Ovary (tissue), 3 donors: ENCODE measurements at regions not wholly inside any gene's neighbourhood (a gene's known extent, or its start where the extent isn't known, plus 50 kb on each side); places are given as distances from the start of the nearest gene placed in this dataset.

Experiments used
- EP300 ChIP-seq: sonication (generic); formaldehyde crosslinking; IDR thresholded peaks from one replicate; pipeline ENCODE4 v1.6.1; 2017; ENCODE audit warnings: antibody characterized with exemption
- POLR2A ChIP-seq: fragments of 450-650 bp; IDR thresholded peaks from one replicate; pipeline ENCODE4 v1.6.1; 2017; ENCODE audit warnings: antibody characterized with exemption, mild to moderate bottlenecking, moderate library complexity
- TF ChIP-seq, protein P1 (sequence below), 3 donors: fragments of 450-650 bp in 2 of 3; fragments of 200-600 bp in 1 of 3; IDR thresholded peaks; one replicate each; pipeline versions ENCODE4 v1.5.1 to v1.8.0; 2016 to 2022; ENCODE audit warnings: antibody characterized with exemption in 3 of 3, mild to moderate bottlenecking in 1 of 3
- donor health status: DM: no; HTN: no; CAD: no.

DNA sequence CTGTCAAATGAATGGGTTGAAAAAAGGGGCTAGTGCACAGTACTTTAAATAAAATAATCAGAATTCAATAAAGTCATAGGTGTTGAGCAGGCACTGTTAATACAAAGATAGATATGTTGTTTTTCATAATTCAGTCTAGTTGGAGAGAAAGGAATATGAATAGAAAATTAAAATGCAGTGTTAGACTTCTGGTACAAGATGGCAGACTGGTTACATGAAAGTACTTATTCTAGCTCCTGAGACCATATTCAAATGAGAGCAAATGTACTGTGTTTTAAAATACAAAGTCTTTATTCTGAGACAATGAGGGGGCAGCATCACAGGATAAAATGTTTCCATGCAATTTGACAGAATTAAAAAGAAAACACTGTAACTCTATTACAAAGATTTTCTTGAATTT, 542.1 kb downstream of the COL11A1 start:
- TF ChIP-seq EP300 (no peak), POLR2A (no peak)
- TF ChIP-seq, protein P1, sequence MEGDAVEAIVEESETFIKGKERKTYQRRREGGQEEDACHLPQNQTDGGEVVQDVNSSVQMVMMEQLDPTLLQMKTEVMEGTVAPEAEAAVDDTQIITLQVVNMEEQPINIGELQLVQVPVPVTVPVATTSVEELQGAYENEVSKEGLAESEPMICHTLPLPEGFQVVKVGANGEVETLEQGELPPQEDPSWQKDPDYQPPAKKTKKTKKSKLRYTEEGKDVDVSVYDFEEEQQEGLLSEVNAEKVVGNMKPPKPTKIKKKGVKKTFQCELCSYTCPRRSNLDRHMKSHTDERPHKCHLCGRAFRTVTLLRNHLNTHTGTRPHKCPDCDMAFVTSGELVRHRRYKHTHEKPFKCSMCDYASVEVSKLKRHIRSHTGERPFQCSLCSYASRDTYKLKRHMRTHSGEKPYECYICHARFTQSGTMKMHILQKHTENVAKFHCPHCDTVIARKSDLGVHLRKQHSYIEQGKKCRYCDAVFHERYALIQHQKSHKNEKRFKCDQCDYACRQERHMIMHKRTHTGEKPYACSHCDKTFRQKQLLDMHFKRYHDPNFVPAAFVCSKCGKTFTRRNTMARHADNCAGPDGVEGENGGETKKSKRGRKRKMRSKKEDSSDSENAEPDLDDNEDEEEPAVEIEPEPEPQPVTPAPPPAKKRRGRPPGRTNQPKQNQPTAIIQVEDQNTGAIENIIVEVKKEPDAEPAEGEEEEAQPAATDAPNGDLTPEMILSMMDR (IDR thresholded peaks at IDR 0.05) = no peak
